AG04450 (cell line): ENCODE measurements at regions not wholly inside any gene's neighbourhood (a gene's known extent, or its start where the extent isn't known, plus 50 kb on each side); places are given as distances from the start of the nearest gene placed in this dataset.
A peak's percentile ranks its signal among the peaks of the same experiment; 100 is the strongest.
"Not testable (repeated sequence)": the region's sequence is repeated elsewhere in the genome, so short reads cannot be mapped to it uniquely, and the experiment has no call there.

Source experiments
- CTCF ChIA-PET: fragments of 300-600, 350-600 bp; formaldehyde crosslinking; extraction: SDS; loops from one replicate; lab custom pipeline; 2022; ENCODE audit warnings: antibody characterized with exemption, inconsistent platforms; lab: Charles Lee
- POLR2A ChIA-PET: fragments of 350-600 bp; formaldehyde crosslinking; extraction: SDS; loops from one replicate; lab custom pipeline; 2021; ENCODE audit warnings: antibody characterized with exemption, inconsistent platforms; lab: Yijun Ruan, JAX
- DNase-seq: peaks from one replicate; pipeline ENCODE4 v3.0.0-alpha.2; 2011; ENCODE audit warnings: low read depth, low spot score
- H3K27ac ChIP-seq: one replicate; pipeline ENCODE4 v1.5.1; 2012; ENCODE audit warnings: low read depth, low read length, control low read depth
- H3K27me3 ChIP-seq: one replicate; pipeline ENCODE4 v1.6.0; 2012; ENCODE audit warnings: low read length; ENCODE audit not compliant: control insufficient read depth, insufficient read depth
- H3K4me3 ChIP-seq: 2 replicates; pipeline ENCODE4 v1.5.1; 2011; ENCODE audit warnings: mild to moderate bottlenecking, low read depth, low read length, control low read depth
- H3K9me3 ChIP-seq: 2 replicates; pipeline ENCODE4 v1.5.1; 2012; ENCODE audit warnings: low read length; ENCODE audit not compliant: control insufficient read depth, insufficient read depth
- TF ChIP-seq, protein P1 (sequence below): IDR thresholded peaks from 2 replicates; pipeline ENCODE4 v1.5.1; 2011; ENCODE audit warnings: low read depth, low read length, control low read depth, inconsistent platforms

DNA sequence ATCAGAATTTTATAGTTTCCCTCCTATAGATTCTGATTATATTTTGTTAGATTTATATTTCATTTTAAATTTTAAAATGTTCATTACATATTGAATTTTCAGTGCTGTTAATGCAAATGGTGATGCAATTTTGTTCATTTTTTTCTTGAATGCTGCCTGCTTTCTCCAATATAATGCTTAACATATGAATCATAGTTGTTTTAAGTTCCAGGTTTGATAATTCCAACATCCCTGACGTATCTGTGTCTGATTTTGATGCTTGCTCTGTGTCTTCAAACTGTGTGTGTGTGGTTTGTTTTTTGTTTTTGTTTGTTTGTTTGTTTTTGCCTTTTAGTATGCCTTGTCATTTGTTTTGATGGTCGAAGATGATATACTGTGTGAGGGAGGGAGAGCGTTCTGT is 134.7 kb upstream of the ELAC2 start:
- TF ChIP-seq, protein P1, sequence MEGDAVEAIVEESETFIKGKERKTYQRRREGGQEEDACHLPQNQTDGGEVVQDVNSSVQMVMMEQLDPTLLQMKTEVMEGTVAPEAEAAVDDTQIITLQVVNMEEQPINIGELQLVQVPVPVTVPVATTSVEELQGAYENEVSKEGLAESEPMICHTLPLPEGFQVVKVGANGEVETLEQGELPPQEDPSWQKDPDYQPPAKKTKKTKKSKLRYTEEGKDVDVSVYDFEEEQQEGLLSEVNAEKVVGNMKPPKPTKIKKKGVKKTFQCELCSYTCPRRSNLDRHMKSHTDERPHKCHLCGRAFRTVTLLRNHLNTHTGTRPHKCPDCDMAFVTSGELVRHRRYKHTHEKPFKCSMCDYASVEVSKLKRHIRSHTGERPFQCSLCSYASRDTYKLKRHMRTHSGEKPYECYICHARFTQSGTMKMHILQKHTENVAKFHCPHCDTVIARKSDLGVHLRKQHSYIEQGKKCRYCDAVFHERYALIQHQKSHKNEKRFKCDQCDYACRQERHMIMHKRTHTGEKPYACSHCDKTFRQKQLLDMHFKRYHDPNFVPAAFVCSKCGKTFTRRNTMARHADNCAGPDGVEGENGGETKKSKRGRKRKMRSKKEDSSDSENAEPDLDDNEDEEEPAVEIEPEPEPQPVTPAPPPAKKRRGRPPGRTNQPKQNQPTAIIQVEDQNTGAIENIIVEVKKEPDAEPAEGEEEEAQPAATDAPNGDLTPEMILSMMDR, result no peak

DNA sequence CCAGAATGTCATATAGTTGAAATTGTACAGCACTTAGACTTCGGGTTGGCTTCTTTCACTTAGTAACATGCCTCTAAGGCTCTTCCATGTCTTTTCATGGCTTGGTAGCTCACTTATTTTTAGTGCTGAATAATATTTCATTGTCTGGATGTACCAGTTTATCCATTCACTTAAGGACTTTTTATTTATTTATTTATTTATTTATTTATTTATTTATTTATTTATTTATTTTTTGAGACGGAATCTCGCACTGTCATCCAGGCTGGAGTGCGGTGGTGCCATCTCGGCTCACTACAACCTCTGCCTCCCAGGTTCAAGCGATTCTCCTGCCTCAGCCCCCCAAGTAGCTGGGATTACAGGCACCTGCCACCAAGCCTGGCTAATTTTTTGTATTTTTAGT is 132.9 kb upstream of the ELAC2 start:
- H3K27me3 ChIP-seq, DNase-seq, POLR2A ChIA-PET, H3K4me3 ChIP-seq, CTCF ChIA-PET, H3K27ac ChIP-seq, H3K9me3 ChIP-seq: not testable (repeated sequence)

More for the DNA sequence above, 134.7 kb upstream of the ELAC2 start:
- no peak for DNase-seq
- no peak overlapping the region for H3K4me3 ChIP-seq
- ChIA-PET POLR2A (no interaction called here), CTCF (no interaction called here)
- peak overlapping the region; percentile 33 for H3K27ac ChIP-seq
- H3K9me3 ChIP-seq, result no peaks in the 10 kb centered on the region
- H3K27me3 ChIP-seq, result no peaks in the 10 kb centered on the region

GRCh38 chr17:13143001-13143400 is 125.2 kb upstream of the ELAC2 start:
- POLR2A ChIA-PET, result no interaction called here
- no peak for DNase-seq
- Histone ChIP-seq H3K9me3 (no peaks in the 10 kb centered on the region), H3K27me3 (no peaks in the 10 kb centered on the region), H3K4me3 (no peak overlapping the region), H3K27ac (no peak overlapping the region)
- CTCF ChIA-PET, result interaction anchor here (1.5 kb wide), 1 partner anchor 451 kb away, joined by 6 read pairs; no protein-coding TSS in a partner anchor
- TF ChIP-seq, protein P1, result no peak

DNA sequence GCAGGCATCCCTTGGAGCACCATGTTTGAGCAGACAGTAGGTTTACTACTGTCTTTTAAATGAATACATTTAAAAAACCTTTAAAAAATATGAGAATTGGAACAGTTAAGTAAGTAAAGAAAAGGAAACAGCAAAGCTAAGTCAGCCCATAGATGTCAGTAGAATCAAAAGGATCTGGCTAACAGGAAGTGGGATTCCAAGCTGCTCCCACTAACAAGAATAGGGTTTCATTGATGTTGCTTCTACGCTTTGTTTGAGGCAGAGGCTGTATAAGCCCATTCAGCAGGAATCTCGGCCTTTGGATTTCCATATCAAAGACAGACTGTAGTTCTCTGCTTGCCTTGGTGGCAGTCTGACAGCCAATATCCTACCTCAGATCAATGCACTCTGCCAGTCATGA is 122.9 kb upstream of the ELAC2 start:
- POLR2A ChIA-PET, result no interaction called here
- H3K27me3 ChIP-seq, result no peaks in the 10 kb centered on the region
- no peaks in the 10 kb centered on the region for H3K9me3 ChIP-seq
- H3K4me3 ChIP-seq, result no peak overlapping the region
- TF ChIP-seq, protein P1, result peak; percentile 36
- CTCF ChIA-PET, result no interaction called here
- DNase-seq, result no peak
- no peak overlapping the region for H3K27ac ChIP-seq

DNA sequence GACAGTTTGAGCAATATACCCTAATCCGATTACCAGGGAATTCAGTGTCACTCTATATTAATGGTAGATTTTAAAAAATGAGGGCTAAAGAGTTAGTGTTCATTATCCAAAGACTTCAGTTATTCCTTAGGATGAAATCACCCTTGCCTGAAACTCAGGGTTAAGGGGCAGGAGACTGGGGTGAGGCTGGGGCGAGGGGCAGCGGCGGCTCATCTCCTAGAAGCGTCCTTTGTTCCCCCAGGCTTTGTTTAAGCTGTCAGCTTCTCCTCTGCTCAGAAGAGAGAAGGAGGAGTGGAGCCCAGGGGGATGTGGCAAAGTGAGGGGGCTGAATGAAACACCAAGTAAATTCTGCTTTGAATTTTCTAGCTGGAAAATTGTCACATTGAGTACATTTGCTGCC is 117.7 kb upstream of the ELAC2 start:
- Histone ChIP-seq H3K4me3 (no peak overlapping the region), H3K27me3 (no peaks in the 10 kb centered on the region), H3K9me3 (no peaks in the 10 kb centered on the region), H3K27ac (no peak overlapping the region)
- CTCF ChIA-PET, result interaction anchor here (1.3 kb wide), 1 partner anchor 111 kb away, joined by 3 read pairs; no protein-coding TSS in a partner anchor
- no peak for DNase-seq
- TF ChIP-seq, protein P1, result no peak
- POLR2A ChIA-PET, result no interaction called here
